ENCODE measurements at regions not wholly inside any gene's neighbourhood (a gene's known extent, or its start where the extent isn't known, plus 50 kb on each side); places are given as distances from the start of the nearest gene placed in this dataset.
"Not testable (repeated sequence)": the region's sequence is repeated elsewhere in the genome, so short reads cannot be mapped to it uniquely, and the experiment has no call there.

GRCh38 chr1:229150518-229150917 lies 120.4 kb upstream of the RAB4A start:
- H3K27ac Mint-ChIP-seq, result no peak overlapping the region
- ATAC-seq (no peak), DNase-seq (no peak)
- peaks cover 6 to 16% of the 10 kb centered on the region in 2 donors for H3K4me1 Mint-ChIP-seq
- H3K27me3 ChIP-seq (ENCODE audit: control insufficient read depth, insufficient read depth, low read length), result peaks cover 23% of the 10 kb centered on the region
- no peaks in the 10 kb centered on the region for H3K36me3 Mint-ChIP-seq
- H3K4me3 Mint-ChIP-seq, result no peak overlapping the region
- no peaks in the 10 kb centered on the region for H3K36me3 ChIP-seq (ENCODE audit: control insufficient read depth, insufficient read depth, low read length)
- no peak overlapping the region for H3K4me3 ChIP-seq (ENCODE audit: low read length)
- peaks cover 30 to 39% of the 10 kb centered on the region in 2 donors for H3K27me3 Mint-ChIP-seq (ENCODE audit: low read depth in 2 of 2)
- no peak for TF ChIP-seq CTCF (IDR thresholded peaks at IDR 0.05)
- H3K4me1 ChIP-seq (ENCODE audit: control insufficient read depth, insufficient read depth, low read length), result peaks cover 25% of the 10 kb centered on the region
- no peaks in the 10 kb centered on the region for H3K9me3 ChIP-seq (ENCODE audit: control insufficient read depth, insufficient read depth, low read length)
- 89% methylated on average over 6 of the region's 7 CpGs for WGBS (ENCODE audit: insufficient coverage)
- intact Hi-C loops (cut with micrococcal nuclease), result no loop called here
- H3K27ac ChIP-seq (ENCODE audit: low read length), result no peak overlapping the region
- H3K9me3 Mint-ChIP-seq, result no peaks in the 10 kb centered on the region

GRCh38 chr1:229151412-229151811 lies 119.5 kb upstream of the RAB4A start:
- H3K9me3 ChIP-seq (ENCODE audit: control insufficient read depth, insufficient read depth, low read length); H3K4me3 ChIP-seq (ENCODE audit: low read length); H3K36me3 Mint-ChIP-seq; H3K36me3 ChIP-seq (ENCODE audit: control insufficient read depth, insufficient read depth, low read length); ATAC-seq; H3K27ac Mint-ChIP-seq; DNase-seq; H3K27ac ChIP-seq (ENCODE audit: low read length); H3K4me3 Mint-ChIP-seq; H3K9me3 Mint-ChIP-seq; intact Hi-C loops (cut with micrococcal nuclease): not testable (repeated sequence)
- Histone ChIP-seq H3K4me1 (ENCODE audit: control insufficient read depth, insufficient read depth, low read length) (peaks cover 30% of the 10 kb centered on the region), H3K27me3 (ENCODE audit: control insufficient read depth, insufficient read depth, low read length) (peaks cover 16% of the 10 kb centered on the region)
- WGBS (ENCODE audit: insufficient coverage), result 83% methylated on average over 4 of the region's 4 CpGs
- H3K27me3 Mint-ChIP-seq (ENCODE audit: low read depth in 2 of 2), result peaks cover 25 to 31% of the 10 kb centered on the region in 2 donors
- H3K4me1 Mint-ChIP-seq, result peaks cover 10 to 18% of the 10 kb centered on the region in 2 donors

- H3K27me3 Mint-ChIP-seq (ENCODE audit: low read depth in 2 of 2), result peaks cover 20 to 22% of the 10 kb centered on the region in 2 donors
- Histone ChIP-seq H3K27me3 (ENCODE audit: control insufficient read depth, insufficient read depth, low read length) (peaks cover 9% of the 10 kb centered on the region), H3K4me3 (ENCODE audit: low read length) (no peak overlapping the region), H3K4me1 (ENCODE audit: control insufficient read depth, insufficient read depth, low read length) (peaks cover 25% of the 10 kb centered on the region), H3K27ac (ENCODE audit: low read length) (no peak overlapping the region), H3K9me3 (ENCODE audit: control insufficient read depth, insufficient read depth, low read length) (no peaks in the 10 kb centered on the region), H3K36me3 (ENCODE audit: control insufficient read depth, insufficient read depth, low read length) (no peaks in the 10 kb centered on the region)
- no peaks in the 10 kb centered on the region for H3K9me3 Mint-ChIP-seq
- DNase-seq (no peak), ATAC-seq (no peak)
- no peak for TF ChIP-seq CTCF (IDR thresholded peaks at IDR 0.05)
- no peak overlapping the region for H3K4me3 Mint-ChIP-seq
- intact Hi-C loops (cut with micrococcal nuclease), result no loop called here
- H3K27ac Mint-ChIP-seq, result no peak overlapping the region
- H3K36me3 Mint-ChIP-seq, result no peaks in the 10 kb centered on the region
- WGBS (ENCODE audit: insufficient coverage), result 90% methylated on average over 2 of the region's 2 CpGs
- peaks cover 10 to 13% of the 10 kb centered on the region in 2 donors for H3K4me1 Mint-ChIP-seq
These were observed 118.6 kb upstream of the RAB4A start for GRCh38 chr1:229152311-229152710.

GRCh38 chr1:229153955-229154548 lies 116.9 kb upstream of the RAB4A start:
- Histone ChIP-seq H3K4me1 (ENCODE audit: control insufficient read depth, insufficient read depth, low read length) (peaks cover 14% of the 10 kb centered on the region), H3K27me3 (ENCODE audit: control insufficient read depth, insufficient read depth, low read length) (no peaks in the 10 kb centered on the region), H3K36me3 (ENCODE audit: control insufficient read depth, insufficient read depth, low read length) (no peaks in the 10 kb centered on the region), H3K9me3 (ENCODE audit: control insufficient read depth, insufficient read depth, low read length) (no peaks in the 10 kb centered on the region), H3K27ac (ENCODE audit: low read length) (no peak overlapping the region), H3K4me3 (ENCODE audit: low read length) (no peak overlapping the region)
- no peaks in the 10 kb centered on the region for H3K9me3 Mint-ChIP-seq
- ATAC-seq (no peak), DNase-seq (no peak)
- no peak overlapping the region for H3K4me3 Mint-ChIP-seq
- H3K27me3 Mint-ChIP-seq (ENCODE audit: low read depth in 2 of 2), result peaks cover 10 to 15% of the 10 kb centered on the region in 2 donors
- 51% methylated on average over 2 of the region's 2 CpGs for WGBS (ENCODE audit: insufficient coverage)
- intact Hi-C loops (cut with micrococcal nuclease), result no loop called here
- peaks cover 6 to 10% of the 10 kb centered on the region in 2 donors for H3K4me1 Mint-ChIP-seq
- H3K27ac Mint-ChIP-seq, result no peak overlapping the region
- TF ChIP-seq CTCF (IDR thresholded peaks at IDR 0.05), result no peak
- H3K36me3 Mint-ChIP-seq, result no peaks in the 10 kb centered on the region
